T-cell (primary cell): ENCODE measurements at regions not wholly inside any gene's neighbourhood (a gene's known extent, or its start where the extent isn't known, plus 50 kb on each side); places are given as distances from the start of the nearest gene placed in this dataset.
A peak's percentile ranks its signal among the peaks of the same experiment; 100 is the strongest.

Experiments
- ATAC-seq, 4 experiments: fragments of 200-7000 bp in 3 of 4; fragments of 150-1000 bp in 1 of 4; cut with Tn5 transposase; replicated peaks in 1 of 4; 1 replicate in 3 of 4; 2 replicates in 1 of 4; pipeline ENCODE4 v1.10.0; 2021; ENCODE audit warnings: moderate library complexity in 3 of 4, mild to moderate bottlenecking in 2 of 4, moderate number of reproducible peaks in 1 of 4
- CTCF ChIA-PET, 2 donors: fragments of 300-600 bp; sonication (Branson Sonifier 250); formaldehyde crosslinking; loops; one replicate each; lab custom pipeline; 2022; ENCODE audit warnings: antibody characterized with exemption in 2 of 2; lab: Charles Lee
- POLR2A ChIA-PET, 2 donors: fragments of 300-600 bp; sonication (Branson Sonifier 250); formaldehyde crosslinking; loops; one replicate each; lab custom pipeline; 2022; ENCODE audit warnings: antibody characterized with exemption in 2 of 2; lab: Charles Lee
- DNase-seq, 35 experiments: peaks; one replicate each; pipeline versions ENCODE4 v3.0.0 to v3.0.0-alpha.2; 2013 to 2023
- H3K27ac ChIP-seq: one replicate; pipeline ENCODE4 v1.5.1; 2013; ENCODE audit warnings: low read length
- H3K27me3 ChIP-seq, 2 experiments: replicated peaks in 1 of 2; 1 replicate in 1 of 2; 2 replicates in 1 of 2; pipeline versions ENCODE4 v1.6.1 to v1.7.0; 2013; ENCODE audit warnings: low read length in 1 of 2, mixed read lengths in 1 of 2; ENCODE audit not compliant: control insufficient read depth in 2 of 2, insufficient read depth in 2 of 2; ENCODE audit errors: extremely low read depth in 1 of 2
- H3K36me3 ChIP-seq, 2 donors: 1 replicate in 1 of 2; 2 replicates in 1 of 2; pipeline versions ENCODE4 v1.6.1 to v1.7.0; 2013; ENCODE audit warnings: low read length in 1 of 2; ENCODE audit not compliant: control insufficient read depth in 2 of 2, insufficient read depth in 1 of 2; ENCODE audit errors: extremely low read depth in 1 of 2
- H3K4me1 ChIP-seq, 2 experiments: 1 replicate in 1 of 2; 2 replicates in 1 of 2; pipeline versions ENCODE4 v1.6.1 to v1.7.0; 2013; ENCODE audit warnings: low read length in 2 of 2, mixed read lengths in 1 of 2; ENCODE audit not compliant: insufficient read depth in 2 of 2, control insufficient read depth in 1 of 2; ENCODE audit errors: extremely low read depth in 1 of 2
- H3K4me3 ChIP-seq, 2 donors: 1 replicate in 1 of 2; 2 replicates in 1 of 2; pipeline versions ENCODE4 v1.5.1 to v1.7.0; 2013; ENCODE audit warnings: mild to moderate bottlenecking in 2 of 2, low read length in 1 of 2, moderate library complexity in 1 of 2; ENCODE audit not compliant: control insufficient read depth in 1 of 2; ENCODE audit errors: extremely low read depth in 1 of 2
- H3K9me3 ChIP-seq: 2 replicates; pipeline ENCODE4 v1.7.0; 2013
- H3K27ac Mint-ChIP-seq, 2 donors: one replicate each; pipeline ENCODE4 v1.8.0; 2020 to 2021; ENCODE audit warnings: mild to moderate bottlenecking in 2 of 2, mixed read lengths in 2 of 2
- H3K27me3 Mint-ChIP-seq, 2 donors: one replicate each; pipeline ENCODE4 v1.8.0; 2021 to 2022; ENCODE audit warnings: mixed read lengths in 2 of 2
- H3K36me3 Mint-ChIP-seq: one replicate; pipeline ENCODE4 v1.8.0; 2021; ENCODE audit warnings: mixed read lengths
- H3K4me1 Mint-ChIP-seq, 3 donors: one replicate each; pipeline ENCODE4 v1.8.0; 2020 to 2022; ENCODE audit warnings: mixed read lengths in 3 of 3, mild to moderate bottlenecking in 1 of 3
- H3K4me3 Mint-ChIP-seq, 3 donors: one replicate each; pipeline ENCODE4 v1.8.0; 2020 to 2022; ENCODE audit warnings: mild to moderate bottlenecking in 3 of 3, mixed read lengths in 3 of 3, moderate library complexity in 3 of 3
- H3K9me3 Mint-ChIP-seq, 3 donors: one replicate each; pipeline ENCODE4 v1.8.0; 2020 to 2022; ENCODE audit warnings: mixed read lengths in 3 of 3
- WGBS: methylation state at CpG from one replicate; pipeline ENCODE4 v1.1.5; 2013; ENCODE audit warnings: missing lambda C conversion rate; ENCODE audit not compliant: insufficient coverage; 5-methylcytosine and 5-hydroxymethylcytosine counted together

- CTCF ChIA-PET = no interaction called here
Observed at GRCh38 chrX:131711478-131711867, 167.6 kb downstream of the OR13H1 start.

DNA sequence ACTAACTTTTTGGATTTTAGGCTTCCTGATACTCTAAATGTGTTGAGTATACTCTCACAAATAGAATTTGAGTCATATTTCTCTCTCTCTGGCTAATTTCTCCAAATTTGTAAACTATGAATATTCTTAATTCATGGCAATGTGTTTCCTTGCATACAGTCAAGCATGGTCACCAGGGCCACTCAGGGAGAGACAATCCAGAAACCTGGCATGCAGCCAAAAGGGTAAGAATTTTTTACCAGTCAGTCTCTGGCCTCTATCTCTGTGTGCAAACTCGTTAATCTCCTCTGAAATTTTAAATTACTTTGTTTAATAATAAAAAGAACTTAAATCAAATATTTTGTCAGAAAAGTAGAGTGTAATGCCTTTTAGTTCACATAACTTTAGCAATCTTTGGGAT lies 179.8 kb downstream of the OR13H1 start:
- Histone ChIP-seq H3K9me3 (no peaks in the 10 kb centered on the region), H3K27ac (no peak overlapping the region), H3K27me3 (no peaks in the 10 kb centered on the region), H3K4me3 (no peak overlapping the region), H3K4me1 (peaks cover 0 to 2% of the 10 kb centered on the region in 2 experiments), H3K36me3 (no peaks in the 10 kb centered on the region)
- ChIA-PET CTCF (no interaction called here), POLR2A (no interaction called here)
- Mint-ChIP-seq H3K27ac (no peak overlapping the region), H3K4me1 (peaks cover 0 to 18% (median 16%) of the 10 kb centered on the region in 3 donors), H3K27me3 (no peaks in the 10 kb centered on the region), H3K4me3 (no peak overlapping the region), H3K36me3 (no peaks in the 10 kb centered on the region), H3K9me3 (peaks cover 0 to 5% (median 4%) of the 10 kb centered on the region in 3 donors)
- no CpG with 5 or more reads among the region's 1 CpG for WGBS
- ATAC-seq = no peak
- no peak for DNase-seq

More at GRCh38 chrX:131711478-131711867, 167.6 kb downstream of the OR13H1 start:
- POLR2A ChIA-PET = no interaction called here
- Mint-ChIP-seq H3K4me3 (peak overlapping the region in 2 of 3 donors; percentile 66 to 76), H3K27me3 (no peaks in the 10 kb centered on the region), H3K36me3 (no peaks in the 10 kb centered on the region), H3K27ac (peak overlapping the region in 1 of 2 donors; percentile 72), H3K9me3 (no peaks in the 10 kb centered on the region), H3K4me1 (peaks cover 0 to 15% (median 6%) of the 10 kb centered on the region in 3 donors)
- Histone ChIP-seq H3K27me3 (no peaks in the 10 kb centered on the region), H3K36me3 (no peaks in the 10 kb centered on the region), H3K27ac (no peak overlapping the region), H3K4me1 (no peaks in the 10 kb centered on the region), H3K9me3 (no peaks in the 10 kb centered on the region), H3K4me3 (peak overlapping the region in 1 of 2 donors; percentile 66)
- WGBS = no CpG with 5 or more reads among the region's 8 CpGs
- ATAC-seq (no peak), DNase-seq (no peak)

GRCh38 chrX:131724292-131724691 lies 180.4 kb downstream of the OR13H1 start:
- Mint-ChIP-seq H3K4me1 (peaks cover 0 to 22% (median 16%) of the 10 kb centered on the region in 3 donors), H3K9me3 (peaks cover 0 to 5% (median 4%) of the 10 kb centered on the region in 3 donors), H3K36me3 (no peaks in the 10 kb centered on the region), H3K4me3 (no peak overlapping the region), H3K27me3 (no peaks in the 10 kb centered on the region), H3K27ac (no peak overlapping the region)
- ChIA-PET CTCF (no interaction called here), POLR2A (no interaction called here)
- Histone ChIP-seq H3K27ac (no peak overlapping the region), H3K36me3 (no peaks in the 10 kb centered on the region), H3K4me3 (no peak overlapping the region), H3K27me3 (no peaks in the 10 kb centered on the region), H3K4me1 (peaks cover 0 to 2% of the 10 kb centered on the region in 2 experiments), H3K9me3 (no peaks in the 10 kb centered on the region)
- ATAC-seq = no peak
- no CpG with 5 or more reads among the region's 2 CpGs for WGBS
- no peak for DNase-seq

DNA sequence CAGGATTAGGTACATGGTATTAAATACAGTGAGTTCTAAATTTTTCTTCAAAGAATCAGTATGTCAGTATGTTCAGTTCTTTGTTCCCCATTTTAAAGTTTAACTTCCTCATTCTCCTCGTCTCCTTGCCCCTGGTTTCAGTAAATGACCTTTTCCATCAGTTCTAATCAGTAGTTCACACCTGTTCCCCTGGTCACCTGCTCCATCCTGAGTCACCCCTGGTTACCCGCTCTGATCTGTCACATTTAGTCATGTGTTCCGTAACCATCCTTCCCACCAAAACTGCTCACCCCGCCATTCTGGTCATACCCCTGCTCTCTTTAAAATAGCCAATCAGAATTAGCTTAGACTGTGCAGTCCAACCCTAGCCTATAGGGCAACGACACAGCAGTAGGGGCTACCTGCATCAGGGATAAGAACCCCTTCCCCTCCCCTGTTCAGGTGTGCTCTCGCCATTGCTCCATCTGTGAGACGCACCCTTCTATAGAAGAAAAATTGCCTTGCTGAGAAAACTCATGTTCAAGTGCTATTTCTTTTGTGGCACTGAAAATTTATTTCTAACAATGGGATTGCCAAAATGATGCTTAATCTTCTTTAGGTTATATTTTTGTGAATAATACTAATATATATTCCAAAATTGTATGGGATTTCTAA lies 181.3 kb downstream of the OR13H1 start:
- ATAC-seq (no peak), DNase-seq (no peak)
- Mint-ChIP-seq H3K27ac (no peak overlapping the region), H3K36me3 (no peaks in the 10 kb centered on the region), H3K4me1 (peaks cover 0 to 22% (median 16%) of the 10 kb centered on the region in 3 donors), H3K4me3 (no peak overlapping the region), H3K27me3 (no peaks in the 10 kb centered on the region), H3K9me3 (peaks cover 0 to 5% (median 4%) of the 10 kb centered on the region in 3 donors)
- H3K27ac ChIP-seq = no peak overlapping the region
- H3K4me3 ChIP-seq = no peak overlapping the region
- CTCF ChIA-PET = no interaction called here
- POLR2A ChIA-PET = no interaction called here
- H3K9me3 ChIP-seq = no peaks in the 10 kb centered on the region
- WGBS = 100% methylated on average over 1 of the region's 7 CpGs
- H3K27me3 ChIP-seq = no peaks in the 10 kb centered on the region
- no peaks in the 10 kb centered on the region for H3K36me3 ChIP-seq
- peaks cover 0 to 2% of the 10 kb centered on the region in 2 experiments for H3K4me1 ChIP-seq

GRCh38 chrX:131727778-131728177 lies 183.9 kb downstream of the OR13H1 start:
- H3K27ac Mint-ChIP-seq = peak overlapping the region in 1 of 2 donors; percentile 99
- WGBS = 100% methylated on average over 1 of the region's 9 CpGs
- H3K9me3 ChIP-seq = no peaks in the 10 kb centered on the region
- CTCF ChIA-PET = no interaction called here
- no peaks in the 10 kb centered on the region for H3K36me3 ChIP-seq
- H3K9me3 Mint-ChIP-seq = peaks cover 0 to 5% (median 4%) of the 10 kb centered on the region in 3 donors
- peaks cover 0 to 2% of the 10 kb centered on the region in 2 experiments for H3K4me1 ChIP-seq
- no peaks in the 10 kb centered on the region for H3K27me3 ChIP-seq
- peaks cover 0 to 17% (median 10%) of the 10 kb centered on the region in 3 donors for H3K4me1 Mint-ChIP-seq
- no peak overlapping the region for H3K27ac ChIP-seq
- H3K4me3 ChIP-seq = peak overlapping the region in 1 of 2 donors; percentile 87
- H3K4me3 Mint-ChIP-seq = peak overlapping the region in 2 of 3 donors; percentile 91
- ATAC-seq (no peak), DNase-seq (no peak)
- H3K27me3 Mint-ChIP-seq = no peaks in the 10 kb centered on the region
- POLR2A ChIA-PET = no interaction called here
- no peaks in the 10 kb centered on the region for H3K36me3 Mint-ChIP-seq

GRCh38 chrX:131728295-131729145 lies 184.6 kb downstream of the OR13H1 start:
- no peaks in the 10 kb centered on the region for H3K36me3 Mint-ChIP-seq
- no peaks in the 10 kb centered on the region for H3K27me3 Mint-ChIP-seq
- CTCF ChIA-PET = no interaction called here
- peak overlapping the region in 1 of 2 donors; percentile 99 for H3K27ac Mint-ChIP-seq
- Histone ChIP-seq H3K27me3 (no peaks in the 10 kb centered on the region), H3K9me3 (no peaks in the 10 kb centered on the region), H3K4me1 (peaks cover 0 to 2% of the 10 kb centered on the region in 2 experiments), H3K27ac (no peak overlapping the region), H3K36me3 (no peaks in the 10 kb centered on the region), H3K4me3 (peak overlapping the region in 1 of 2 donors; percentile 87)
- H3K4me3 Mint-ChIP-seq = peak overlapping the region in 2 of 3 donors; percentile 91
- WGBS = 100% methylated on average over 2 of the region's 19 CpGs
- peak in 2 of 4 experiments; percentile 78 to 79 for ATAC-seq
- H3K9me3 Mint-ChIP-seq = peaks cover 0 to 5% (median 4%) of the 10 kb centered on the region in 3 donors
- H3K4me1 Mint-ChIP-seq = peaks cover 0 to 17% (median 10%) of the 10 kb centered on the region in 3 donors
- POLR2A ChIA-PET = no interaction called here
- peak in 15 of 35 experiments; percentile 62 to 86 (median 76) for DNase-seq
